Suprapubic skin (tissue), 4 donors: ENCODE measurements at regions not wholly inside any gene's neighbourhood (a gene's known extent, or its start where the extent isn't known, plus 50 kb on each side); places are given as distances from the start of the nearest gene placed in this dataset.

ENCODE experiments used
- DNase-seq, 2 donors: peaks; one replicate each; pipeline ENCODE4 v3.0.0-alpha.2; 2019; ENCODE audit warnings: low spot score in 2 of 2
- H3K27ac ChIP-seq: fragments of 200-600 bp; sonication (generic); one replicate; pipeline ENCODE4 v1.5.1; 2019
- H3K27me3 ChIP-seq: fragments of 200-600 bp; sonication (generic); one replicate; pipeline ENCODE4 v1.5.1; 2019
- H3K36me3 ChIP-seq: fragments of 200-600 bp; sonication (generic); one replicate; pipeline ENCODE4 v1.5.1; 2019
- H3K4me1 ChIP-seq: fragments of 200-600 bp; sonication (generic); one replicate; pipeline ENCODE4 v1.5.1; 2019
- H3K4me3 ChIP-seq: fragments of 200-600 bp; sonication (generic); one replicate; pipeline ENCODE4 v1.5.1; 2019; ENCODE audit warnings: mild to moderate bottlenecking
- H3K9me3 ChIP-seq: fragments of 200-600 bp; sonication (generic); one replicate; pipeline ENCODE4 v1.5.1; 2019
- CTCF ChIP-seq, 2 donors: fragments of 200-600 bp in 1 of 2; fragments of 450-650 bp in 1 of 2; sonication (generic) in 1 of 2; IDR thresholded peaks; one replicate each; pipeline ENCODE4 v1.5.1; 2016 to 2019; ENCODE audit warnings: antibody characterized with exemption in 2 of 2, mild to moderate bottlenecking in 1 of 2, moderate library complexity in 1 of 2
- EP300 ChIP-seq: sonication (generic); formaldehyde crosslinking; IDR thresholded peaks from one replicate; pipeline ENCODE4 v1.6.1; 2017; ENCODE audit warnings: antibody characterized with exemption
- POLR2A ChIP-seq, 2 donors: fragments of 450-650 bp; IDR thresholded peaks; one replicate each; pipeline ENCODE4 v1.6.1; 2017; ENCODE audit warnings: antibody characterized with exemption in 2 of 2, mild to moderate bottlenecking in 2 of 2, moderate library complexity in 2 of 2
- POLR2AphosphoS5 ChIP-seq, 3 donors: sonication (generic); formaldehyde crosslinking; IDR thresholded peaks; one replicate each; pipeline ENCODE4 v1.6.1; 2017; ENCODE audit warnings: antibody characterized with exemption in 3 of 3
- WGBS: methylation state at CpG from one replicate; pipeline ENCODE4 v1.1.5; 2018; 5-methylcytosine and 5-hydroxymethylcytosine counted together

- no peak for DNase-seq
- Histone ChIP-seq H3K9me3 (no peaks in the 10 kb centered on the region), H3K4me1 (no peaks in the 10 kb centered on the region), H3K36me3 (no peaks in the 10 kb centered on the region), H3K27me3 (no peaks in the 10 kb centered on the region), H3K4me3 (no peak overlapping the region), H3K27ac (no peak overlapping the region)
- TF ChIP-seq POLR2AphosphoS5 (IDR thresholded peaks at IDR 0.05) (no peak), EP300 (no peak), POLR2A (IDR thresholded peaks at IDR 0.05) (no peak), CTCF (IDR thresholded peaks at IDR 0.05) (no peak)
- 93% methylated on average over 3 of the region's 3 CpGs for WGBS
Measured at GRCh38 chr6:15715851-15716250, 53.0 kb upstream of the DTNBP1 start.

GRCh38 chr6:15715060-15715459 lies 52.2 kb upstream of the DTNBP1 start:
- Histone ChIP-seq H3K4me1 (no peaks in the 10 kb centered on the region), H3K27ac (no peak overlapping the region), H3K9me3 (no peaks in the 10 kb centered on the region), H3K27me3 (no peaks in the 10 kb centered on the region), H3K4me3 (no peak overlapping the region), H3K36me3 (no peaks in the 10 kb centered on the region)
- 76% methylated on average over 3 of the region's 3 CpGs for WGBS
- TF ChIP-seq POLR2AphosphoS5 (IDR thresholded peaks at IDR 0.05) = no peak
- TF ChIP-seq CTCF (IDR thresholded peaks at IDR 0.05) = no peak
- no peak for TF ChIP-seq EP300
- no peak for TF ChIP-seq POLR2A (IDR thresholded peaks at IDR 0.05)
- DNase-seq = no peak

- DNase-seq = no peak
- Histone ChIP-seq H3K36me3 (no peaks in the 10 kb centered on the region), H3K4me3 (no peak overlapping the region), H3K9me3 (no peaks in the 10 kb centered on the region), H3K4me1 (no peaks in the 10 kb centered on the region), H3K27ac (no peak overlapping the region), H3K27me3 (no peaks in the 10 kb centered on the region)
- WGBS = 97% methylated on average over 2 of the region's 2 CpGs
- TF ChIP-seq EP300 (no peak), CTCF (IDR thresholded peaks at IDR 0.05) (no peak), POLR2AphosphoS5 (IDR thresholded peaks at IDR 0.05) (no peak), POLR2A (IDR thresholded peaks at IDR 0.05) (no peak)
Measured at GRCh38 chr6:15714658-15715057, 51.8 kb upstream of the DTNBP1 start.

GRCh38 chr6:15713325-15713724 lies 50.5 kb upstream of the DTNBP1 start:
- no peak overlapping the region for H3K27ac ChIP-seq
- no peaks in the 10 kb centered on the region for H3K36me3 ChIP-seq
- H3K27me3 ChIP-seq = no peaks in the 10 kb centered on the region
- TF ChIP-seq CTCF (IDR thresholded peaks at IDR 0.05) (no peak), POLR2AphosphoS5 (IDR thresholded peaks at IDR 0.05) (no peak), EP300 (no peak), POLR2A (IDR thresholded peaks at IDR 0.05) (no peak)
- 94% methylated on average over 3 of the region's 3 CpGs for WGBS
- no peak for DNase-seq
- no peaks in the 10 kb centered on the region for H3K9me3 ChIP-seq
- H3K4me1 ChIP-seq = no peaks in the 10 kb centered on the region
- no peak overlapping the region for H3K4me3 ChIP-seq

GRCh38 chr6:15712797-15713196 lies 50.0 kb upstream of the DTNBP1 start:
- Histone ChIP-seq H3K27ac (no peak overlapping the region), H3K9me3 (no peaks in the 10 kb centered on the region), H3K36me3 (no peaks in the 10 kb centered on the region), H3K4me1 (no peaks in the 10 kb centered on the region), H3K27me3 (no peaks in the 10 kb centered on the region), H3K4me3 (no peak overlapping the region)
- TF ChIP-seq EP300 = no peak
- no peak for TF ChIP-seq CTCF (IDR thresholded peaks at IDR 0.05)
- no peak for TF ChIP-seq POLR2A (IDR thresholded peaks at IDR 0.05)
- TF ChIP-seq POLR2AphosphoS5 (IDR thresholded peaks at IDR 0.05) = no peak
- no peak for DNase-seq
- 31% methylated on average over 1 of the region's 1 CpG for WGBS
